Ovary (tissue), 7 donors: ENCODE measurements at regions not wholly inside any gene's neighbourhood (a gene's known extent, or its start where the extent isn't known, plus 50 kb on each side); places are given as distances from the start of the nearest gene placed in this dataset.

ENCODE experiments used
- DNase-seq, 5 donors: peaks; one replicate each; pipeline ENCODE4 v3.0.0-alpha.2; 2019 to 2020
- H3K27ac ChIP-seq, 2 donors: fragments of 200-600 bp; one replicate each; pipeline versions ENCODE4 v1.5.1 to v1.8.0; 2019 to 2022
- H3K27me3 ChIP-seq: fragments of 200-600 bp; one replicate; pipeline ENCODE4 v1.8.0; 2022
- H3K36me3 ChIP-seq: fragments of 200-600 bp; sonication (generic); one replicate; pipeline ENCODE4 v1.5.1; 2019
- H3K4me1 ChIP-seq: one replicate; pipeline ENCODE4 v1.8.1; 2013; ENCODE audit warnings: mild to moderate bottlenecking, moderate library complexity; ENCODE audit not compliant: insufficient read depth
- H3K4me3 ChIP-seq: fragments of 200-600 bp; sonication (generic); one replicate; pipeline ENCODE4 v1.5.1; 2017
- H3K9me3 ChIP-seq, 2 donors: fragments of 200-600 bp in 1 of 2; sonication (generic) in 1 of 2; one replicate each; pipeline versions ENCODE4 v1.5.1 to v1.8.1; 2013 to 2019; ENCODE audit warnings: mild to moderate bottlenecking in 1 of 2, moderate library complexity in 1 of 2
- CTCF ChIP-seq, 3 donors: fragments of 450-650 bp in 2 of 3; fragments of 200-600 bp in 1 of 3; IDR thresholded peaks; one replicate each; pipeline versions ENCODE4 v1.5.1 to v1.8.0; 2016 to 2022; ENCODE audit warnings: antibody characterized with exemption in 3 of 3, mild to moderate bottlenecking in 1 of 3
- EP300 ChIP-seq: sonication (generic); formaldehyde crosslinking; IDR thresholded peaks from one replicate; pipeline ENCODE4 v1.6.1; 2017; ENCODE audit warnings: antibody characterized with exemption
- POLR2A ChIP-seq: fragments of 450-650 bp; IDR thresholded peaks from one replicate; pipeline ENCODE4 v1.6.1; 2017; ENCODE audit warnings: antibody characterized with exemption, mild to moderate bottlenecking, moderate library complexity
- WGBS, 3 donors: extraction: QIAGEN DNeasy Blood & Tissue Kit in 1 of 3; methylation state at CpG; one replicate each; pipeline versions ENCODE4 v1.1.5 to v1.1.7; 2013 to 2017; 5-methylcytosine and 5-hydroxymethylcytosine counted together
- intact Hi-C, 4 donors: fragments of 100-400 bp; cut with DNase I; formaldehyde crosslinking; loops; one replicate each; pipeline versions ENCODE4 v1.11.0 to v1.15.1; 2022 to 2023
- donor health status: DM: no; HTN: no; CAD: no; lungs with moderate emphysema.
- donor health status: DM: no; HTN: no; CAD: no.
- donor health status: Bipolar disorder and iron deficiency.
- donor health status: DM: no; HTN: no; CAD: no.
- donor health status: DM: yes; HTN: yes; CAD: no.

- TF ChIP-seq CTCF (IDR thresholded peaks at IDR 0.05) = no peak
- TF ChIP-seq EP300 = no peak
- TF ChIP-seq POLR2A = no peak
- Histone ChIP-seq H3K4me3 (no peak overlapping the region), H3K27ac (no peak overlapping the region), H3K4me1 (peaks cover 26% of the 10 kb centered on the region), H3K27me3 (no peaks in the 10 kb centered on the region), H3K36me3 (no peaks in the 10 kb centered on the region), H3K9me3 (no peaks in the 10 kb centered on the region)
- DNase-seq = peak in 3 of 5 donors; percentile 7 to 30 (median 25)
- intact Hi-C loops = no loop called here
- 93 to 97% (median 95%) methylated on average over 5 of the region's 5 CpGs for WGBS, 3 donors
Observed at GRCh38 chr12:131368668-131369071, 342.2 kb upstream of the SFSWAP start.

- peak in 3 of 5 donors; percentile 7 to 34 (median 17) for DNase-seq
Observed at GRCh38 chr12:131369094-131369845, 341.6 kb upstream of the SFSWAP start.

GRCh38 chr12:131370321-131370720, 340.6 kb upstream of the SFSWAP start:
- Histone ChIP-seq H3K27me3 (no peaks in the 10 kb centered on the region), H3K36me3 (no peaks in the 10 kb centered on the region), H3K27ac (no peak overlapping the region), H3K4me3 (no peak overlapping the region), H3K9me3 (no peaks in the 10 kb centered on the region), H3K4me1 (peaks cover 28% of the 10 kb centered on the region)
- 87 to 92% (median 90%) methylated on average over 8 of the region's 8 CpGs for WGBS, 3 donors
- TF ChIP-seq CTCF (IDR thresholded peaks at IDR 0.05) = no peak
- peak in 1 of 5 donors; percentile 4 for DNase-seq
- intact Hi-C loops = no loop called here

More at GRCh38 chr12:131369094-131369845, 341.6 kb upstream of the SFSWAP start:
- no peak overlapping the region for H3K27ac ChIP-seq
- no peaks in the 10 kb centered on the region for H3K27me3 ChIP-seq
- TF ChIP-seq EP300 (no peak), CTCF (IDR thresholded peaks at IDR 0.05) (no peak), POLR2A (no peak)
- peaks cover 27% of the 10 kb centered on the region for H3K4me1 ChIP-seq
- H3K4me3 ChIP-seq = no peak overlapping the region
- WGBS, 3 donors = 90 to 93% (median 91%) methylated on average over 18 of the region's 18 CpGs
- no peaks in the 10 kb centered on the region for H3K36me3 ChIP-seq
- intact Hi-C loops = no loop called here
- no peaks in the 10 kb centered on the region for H3K9me3 ChIP-seq

GRCh38 chr12:131370791-131371347, 340.0 kb upstream of the SFSWAP start:
- intact Hi-C loops = no loop called here
- no peak overlapping the region for H3K4me3 ChIP-seq
- H3K9me3 ChIP-seq = no peaks in the 10 kb centered on the region
- no peak overlapping the region for H3K27ac ChIP-seq
- no peak for TF ChIP-seq CTCF (IDR thresholded peaks at IDR 0.05)
- no peak for TF ChIP-seq EP300
- H3K27me3 ChIP-seq = no peaks in the 10 kb centered on the region
- H3K4me1 ChIP-seq = peaks cover 30% of the 10 kb centered on the region
- 81 to 83% (median 83%) methylated on average over 11 of the region's 11 CpGs for WGBS, 3 donors
- peak in 3 of 5 donors; percentile 5 to 20 (median 13) for DNase-seq
- H3K36me3 ChIP-seq = no peaks in the 10 kb centered on the region
